Neural cell (in vitro differentiated cells): ENCODE measurements at regions not wholly inside any gene's neighbourhood (a gene's known extent, or its start where the extent isn't known, plus 50 kb on each side); places are given as distances from the start of the nearest gene placed in this dataset.

Experiments
- H2AFZ ChIP-seq: fragments of 200-600, 300-800 bp; sonication (generic), shearing (Covaris generic); 2 replicates; pipeline ENCODE4 v1.6.0; 2014; ENCODE audit warnings: low read depth, mild to moderate bottlenecking, antibody characterized with exemption, low read length, moderate library complexity
- H3F3A ChIP-seq: fragments of 200-600 bp; shearing (Covaris generic); 2 replicates; pipeline ENCODE4 v1.6.1; 2016; ENCODE audit warnings: mild to moderate bottlenecking, moderate library complexity, mixed read lengths, antibody characterized with exemption, low read length; ENCODE audit not compliant: insufficient read depth, poor library complexity, severe bottlenecking
- H3K27ac ChIP-seq: fragments of 200-600, 300-800 bp; sonication (generic), shearing (Covaris generic); 2 replicates; pipeline ENCODE4 v1.5.1; 2014; ENCODE audit warnings: mild to moderate bottlenecking, low read length, moderate library complexity
- H3K27me3 ChIP-seq: fragments of 300-800, 200-600 bp; sonication (generic), shearing (Covaris generic); 2 replicates; pipeline ENCODE4 v1.6.0; 2014; ENCODE audit warnings: mild to moderate bottlenecking, low read depth, low read length, moderate library complexity; ENCODE audit not compliant: insufficient read depth
- H3K36me3 ChIP-seq: fragments of 300-800, 200-600 bp; sonication (generic), shearing (Covaris generic); 2 replicates; pipeline ENCODE4 v1.5.1; 2014; ENCODE audit warnings: mild to moderate bottlenecking, antibody characterized with exemption, low read length, moderate library complexity; ENCODE audit not compliant: insufficient read depth
- H3K4me2 ChIP-seq: fragments of 300-800, 200-600 bp; sonication (generic), shearing (Covaris generic); 2 replicates; pipeline ENCODE4 v1.6.0; 2014; ENCODE audit warnings: mild to moderate bottlenecking, low read length
- H3K4me3 ChIP-seq: fragments of 300-800, 200-600 bp; sonication (generic), shearing (Covaris generic); 2 replicates; pipeline ENCODE4 v1.5.1; 2014; ENCODE audit warnings: mild to moderate bottlenecking, low read length, moderate library complexity
- H3K79me2 ChIP-seq: fragments of 200-600 bp; shearing (Covaris generic); replicated peaks from 2 replicates; pipeline ENCODE4 v1.6.0; 2014; ENCODE audit warnings: mild to moderate bottlenecking, low read length, moderate library complexity; ENCODE audit not compliant: insufficient read depth
- H3K9ac ChIP-seq: fragments of 300-800, 200-600 bp; sonication (generic), shearing (Covaris generic); 2 replicates; pipeline ENCODE4 v1.6.1; 2016; ENCODE audit warnings: mild to moderate bottlenecking, low read length, mixed read lengths
- H3K9me2 ChIP-seq: fragments of 200-600 bp; shearing (Covaris generic); 2 replicates; pipeline ENCODE4 v1.6.1; 2016; ENCODE audit warnings: mild to moderate bottlenecking, low read length, mixed read lengths; ENCODE audit not compliant: insufficient read depth
- H3K9me3 ChIP-seq: fragments of 200-600, 300-800 bp; sonication (generic), shearing (Covaris generic); 2 replicates; pipeline ENCODE4 v1.6.1; 2016; ENCODE audit warnings: mild to moderate bottlenecking, mixed run types, low read length, moderate library complexity, mixed read lengths
- H4K20me1 ChIP-seq: fragments of 200-600 bp; shearing (Covaris generic); 2 replicates; pipeline ENCODE4 v1.6.1; 2016; ENCODE audit warnings: mild to moderate bottlenecking, mixed run types; ENCODE audit not compliant: insufficient read depth
- EP300 ChIP-seq: fragments of 450-650 bp; conservative IDR thresholded peaks from 2 replicates; pipeline ENCODE4 v1.6.1; 2014; ENCODE audit warnings: antibody characterized with exemption, mild to moderate bottlenecking, moderate library complexity; ENCODE audit not compliant: poor library complexity, severe bottlenecking
- EZH2 ChIP-seq: fragments of 200-600, 300-800 bp; shearing (Covaris generic), sonication (generic); IDR thresholded peaks from 2 replicates; pipeline ENCODE4 v1.6.1; 2014; ENCODE audit warnings: antibody characterized with exemption, low read length, borderline replicate concordance, mild to moderate bottlenecking; ENCODE audit not compliant: insufficient read depth, poor library complexity, severe bottlenecking
- MXI1 ChIP-seq: fragments of 450-650 bp; conservative IDR thresholded peaks from 2 replicates; pipeline ENCODE4 v1.6.1; 2014; ENCODE audit warnings: antibody characterized with exemption, mild to moderate bottlenecking; ENCODE audit not compliant: poor library complexity, severe bottlenecking
- POLR2AphosphoS5 ChIP-seq: IDR thresholded peaks from 2 replicates; pipeline ENCODE4 v1.6.1; 2012
- RAD21 ChIP-seq: fragments of 450-650 bp; conservative IDR thresholded peaks from 2 replicates; pipeline ENCODE4 v1.6.1; 2014; ENCODE audit warnings: antibody characterized with exemption, mild to moderate bottlenecking, moderate library complexity
- SMC3 ChIP-seq: fragments of 450-650 bp; conservative IDR thresholded peaks from 2 replicates; pipeline ENCODE4 v1.6.1; 2014; ENCODE audit warnings: antibody characterized with exemption, mild to moderate bottlenecking, moderate library complexity; ENCODE audit not compliant: poor library complexity
- TAF1 ChIP-seq: IDR thresholded peaks from 2 replicates; pipeline ENCODE4 v1.6.1; 2012; ENCODE audit warnings: low read depth
- TF ChIP-seq, protein P1 (sequence below): IDR thresholded peaks from 2 replicates; pipeline ENCODE4 v1.6.1; 2012; ENCODE audit warnings: borderline replicate concordance
- TF ChIP-seq, protein P2 (sequence below): fragments of 450-650 bp; IDR thresholded peaks from 2 replicates; pipeline ENCODE4 v1.5.1; 2014; ENCODE audit warnings: antibody characterized with exemption, mild to moderate bottlenecking, moderate library complexity; ENCODE audit not compliant: poor library complexity, severe bottlenecking

DNA sequence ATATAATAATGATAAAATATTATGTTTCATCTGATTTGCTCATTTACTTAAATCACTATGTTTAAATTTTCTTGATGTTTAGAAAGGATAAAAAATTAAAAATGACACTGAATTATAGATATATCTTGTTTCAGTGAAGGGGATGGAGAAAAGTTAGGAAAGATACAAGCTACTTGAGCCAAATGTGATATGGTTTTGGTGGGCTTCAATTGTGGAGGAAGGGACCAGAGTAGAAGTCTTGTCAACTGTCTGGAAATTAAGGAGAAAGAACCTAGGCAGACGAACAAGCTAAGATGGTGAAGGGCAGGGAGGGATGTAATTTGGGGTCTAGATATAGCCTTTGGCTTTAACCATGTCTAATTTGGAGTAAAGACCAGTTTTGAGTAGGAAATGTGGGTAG lies 186.4 kb upstream of the MMS22L start:
- TF ChIP-seq, protein P1, sequence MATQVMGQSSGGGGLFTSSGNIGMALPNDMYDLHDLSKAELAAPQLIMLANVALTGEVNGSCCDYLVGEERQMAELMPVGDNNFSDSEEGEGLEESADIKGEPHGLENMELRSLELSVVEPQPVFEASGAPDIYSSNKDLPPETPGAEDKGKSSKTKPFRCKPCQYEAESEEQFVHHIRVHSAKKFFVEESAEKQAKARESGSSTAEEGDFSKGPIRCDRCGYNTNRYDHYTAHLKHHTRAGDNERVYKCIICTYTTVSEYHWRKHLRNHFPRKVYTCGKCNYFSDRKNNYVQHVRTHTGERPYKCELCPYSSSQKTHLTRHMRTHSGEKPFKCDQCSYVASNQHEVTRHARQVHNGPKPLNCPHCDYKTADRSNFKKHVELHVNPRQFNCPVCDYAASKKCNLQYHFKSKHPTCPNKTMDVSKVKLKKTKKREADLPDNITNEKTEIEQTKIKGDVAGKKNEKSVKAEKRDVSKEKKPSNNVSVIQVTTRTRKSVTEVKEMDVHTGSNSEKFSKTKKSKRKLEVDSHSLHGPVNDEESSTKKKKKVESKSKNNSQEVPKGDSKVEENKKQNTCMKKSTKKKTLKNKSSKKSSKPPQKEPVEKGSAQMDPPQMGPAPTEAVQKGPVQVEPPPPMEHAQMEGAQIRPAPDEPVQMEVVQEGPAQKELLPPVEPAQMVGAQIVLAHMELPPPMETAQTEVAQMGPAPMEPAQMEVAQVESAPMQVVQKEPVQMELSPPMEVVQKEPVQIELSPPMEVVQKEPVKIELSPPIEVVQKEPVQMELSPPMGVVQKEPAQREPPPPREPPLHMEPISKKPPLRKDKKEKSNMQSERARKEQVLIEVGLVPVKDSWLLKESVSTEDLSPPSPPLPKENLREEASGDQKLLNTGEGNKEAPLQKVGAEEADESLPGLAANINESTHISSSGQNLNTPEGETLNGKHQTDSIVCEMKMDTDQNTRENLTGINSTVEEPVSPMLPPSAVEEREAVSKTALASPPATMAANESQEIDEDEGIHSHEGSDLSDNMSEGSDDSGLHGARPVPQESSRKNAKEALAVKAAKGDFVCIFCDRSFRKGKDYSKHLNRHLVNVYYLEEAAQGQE, result no peak
- TF ChIP-seq MXI1 (no peak), TAF1 (no peak), EP300 (no peak), EZH2 (no peak), POLR2AphosphoS5 (no peak), RAD21 (no peak), SMC3 (no peak)
- TF ChIP-seq, protein P2, sequence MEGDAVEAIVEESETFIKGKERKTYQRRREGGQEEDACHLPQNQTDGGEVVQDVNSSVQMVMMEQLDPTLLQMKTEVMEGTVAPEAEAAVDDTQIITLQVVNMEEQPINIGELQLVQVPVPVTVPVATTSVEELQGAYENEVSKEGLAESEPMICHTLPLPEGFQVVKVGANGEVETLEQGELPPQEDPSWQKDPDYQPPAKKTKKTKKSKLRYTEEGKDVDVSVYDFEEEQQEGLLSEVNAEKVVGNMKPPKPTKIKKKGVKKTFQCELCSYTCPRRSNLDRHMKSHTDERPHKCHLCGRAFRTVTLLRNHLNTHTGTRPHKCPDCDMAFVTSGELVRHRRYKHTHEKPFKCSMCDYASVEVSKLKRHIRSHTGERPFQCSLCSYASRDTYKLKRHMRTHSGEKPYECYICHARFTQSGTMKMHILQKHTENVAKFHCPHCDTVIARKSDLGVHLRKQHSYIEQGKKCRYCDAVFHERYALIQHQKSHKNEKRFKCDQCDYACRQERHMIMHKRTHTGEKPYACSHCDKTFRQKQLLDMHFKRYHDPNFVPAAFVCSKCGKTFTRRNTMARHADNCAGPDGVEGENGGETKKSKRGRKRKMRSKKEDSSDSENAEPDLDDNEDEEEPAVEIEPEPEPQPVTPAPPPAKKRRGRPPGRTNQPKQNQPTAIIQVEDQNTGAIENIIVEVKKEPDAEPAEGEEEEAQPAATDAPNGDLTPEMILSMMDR, result no peak
- H3K27ac ChIP-seq, result no peak overlapping the region
- no peak overlapping the region for H3K9ac ChIP-seq
- H3K9me3 ChIP-seq, result no peaks in the 10 kb centered on the region
- no peaks in the 10 kb centered on the region for H3K9me2 ChIP-seq
- H3K36me3 ChIP-seq, result no peaks in the 10 kb centered on the region
- H2AFZ ChIP-seq, result no peak overlapping the region
- no peak overlapping the region for H3K4me2 ChIP-seq
- no peaks in the 10 kb centered on the region for H3K79me2 ChIP-seq
- no peaks in the 10 kb centered on the region for H3K27me3 ChIP-seq
- H4K20me1 ChIP-seq, result no peaks in the 10 kb centered on the region
- no peak overlapping the region for H3K4me3 ChIP-seq
- peaks cover 4% of the 10 kb centered on the region for H3F3A ChIP-seq

DNA sequence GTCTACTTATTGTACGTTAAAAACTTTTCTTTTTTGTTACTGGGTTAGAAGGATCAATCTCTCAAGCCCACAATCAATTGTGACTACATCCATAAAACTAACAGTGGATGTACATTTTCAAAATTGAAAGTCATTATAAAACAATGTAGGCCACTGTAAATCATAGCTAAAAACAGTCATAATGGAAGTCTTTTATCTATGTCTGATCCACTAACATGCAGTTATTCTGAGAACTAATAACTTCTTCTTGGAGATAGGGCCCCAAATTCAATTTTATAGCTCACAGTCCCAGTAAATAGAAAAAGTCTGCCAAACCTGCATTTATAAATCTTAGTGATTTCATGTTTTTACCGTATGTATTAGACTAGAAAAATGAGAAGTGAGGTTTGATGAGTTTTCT lies 187.3 kb upstream of the MMS22L start:
- H3K4me3 ChIP-seq, result no peak overlapping the region
- no peaks in the 10 kb centered on the region for H3K79me2 ChIP-seq
- peaks cover 4% of the 10 kb centered on the region for H3F3A ChIP-seq
- H3K9ac ChIP-seq, result no peak overlapping the region
- H3K27me3 ChIP-seq, result no peaks in the 10 kb centered on the region
- no peak overlapping the region for H2AFZ ChIP-seq
- H4K20me1 ChIP-seq, result no peaks in the 10 kb centered on the region
- no peaks in the 10 kb centered on the region for H3K9me2 ChIP-seq
- no peak for TF ChIP-seq MXI1
- TF ChIP-seq, protein P2, result no peak
- TF ChIP-seq RAD21, result no peak
- TF ChIP-seq SMC3, result no peak
- TF ChIP-seq EP300, result no peak
- TF ChIP-seq TAF1, result no peak
- TF ChIP-seq, protein P1, result no peak
- TF ChIP-seq EZH2, result no peak
- no peak for TF ChIP-seq POLR2AphosphoS5
- H3K27ac ChIP-seq, result no peak overlapping the region
- no peaks in the 10 kb centered on the region for H3K9me3 ChIP-seq
- no peaks in the 10 kb centered on the region for H3K36me3 ChIP-seq
- no peak overlapping the region for H3K4me2 ChIP-seq
